GM23338 (cell line): ENCODE measurements at regions not wholly inside any gene's neighbourhood (a gene's known extent, or its start where the extent isn't known, plus 50 kb on each side); places are given as distances from the start of the nearest gene placed in this dataset.

ENCODE experiments used
- ATAC-seq: fragments of 200-7000 bp; cut with Tn5 transposase; 3 replicates; pipeline ENCODE4 v1.9.1; 2020
- DNase-seq: peaks from one replicate; pipeline ENCODE4 v3.0.0-alpha.2; 2015; ENCODE audit warnings: low spot score
- H2AFZ ChIP-seq: fragments of 200-600 bp; sonication (generic); 2 replicates; pipeline ENCODE4 v1.8.0; 2016; ENCODE audit warnings: antibody characterized with exemption, mild to moderate bottlenecking, moderate library complexity
- H3F3A ChIP-seq: fragments of 200-600 bp; sonication (generic); replicated peaks from 2 replicates; pipeline ENCODE4 v1.8.0; 2017; ENCODE audit warnings: antibody characterized with exemption, mixed run types, low read depth
- H3K27ac ChIP-seq: fragments of 200-600 bp; sonication (generic); 2 replicates; pipeline ENCODE4 v1.6.1; 2016; ENCODE audit warnings: low read depth
- H3K27me3 ChIP-seq: fragments of 200-600 bp; sonication (generic); 2 replicates; pipeline ENCODE4 v1.8.0; 2016; ENCODE audit warnings: mild to moderate bottlenecking, mixed run types, moderate library complexity; ENCODE audit not compliant: insufficient read depth
- H3K36me3 ChIP-seq: fragments of 200-600 bp; sonication (generic); 2 replicates; pipeline ENCODE4 v1.8.0; 2016; ENCODE audit warnings: mild to moderate bottlenecking; ENCODE audit not compliant: insufficient read depth
- H3K4me1 ChIP-seq: fragments of 200-600 bp; sonication (generic); 2 replicates; pipeline ENCODE4 v1.8.0; 2016; ENCODE audit warnings: mild to moderate bottlenecking, moderate library complexity; ENCODE audit not compliant: insufficient read depth
- H3K4me2 ChIP-seq: fragments of 200-600 bp; sonication (generic); 2 replicates; pipeline ENCODE4 v1.7.1; 2017; ENCODE audit warnings: mixed run types
- H3K4me3 ChIP-seq: fragments of 200-600 bp; sonication (generic); 2 replicates; pipeline ENCODE4 v1.6.1; 2016; ENCODE audit warnings: mixed run types
- H3K79me2 ChIP-seq: fragments of 200-600 bp; sonication (generic); replicated peaks from 2 replicates; pipeline ENCODE4 v1.8.0; 2017; ENCODE audit warnings: mild to moderate bottlenecking; ENCODE audit not compliant: insufficient read depth
- H3K9me2 ChIP-seq: fragments of 200-600 bp; sonication (generic); 2 replicates; pipeline ENCODE4 v1.8.0; 2017; ENCODE audit not compliant: insufficient read depth
- H4K20me1 ChIP-seq: fragments of 200-600 bp; sonication (generic); replicated peaks from 2 replicates; pipeline ENCODE4 v1.8.0; 2017; ENCODE audit warnings: mild to moderate bottlenecking; ENCODE audit not compliant: insufficient read depth
- H3K27ac Mint-ChIP-seq: 2 replicates; pipeline ENCODE4 v1.8.0; 2020; ENCODE audit warnings: inconsistent platforms, mild to moderate bottlenecking, moderate library complexity, mixed read lengths
- H3K27me3 Mint-ChIP-seq: 3 replicates; pipeline ENCODE4 v1.8.0; 2022; ENCODE audit warnings: low read depth, mild to moderate bottlenecking, moderate library complexity, mixed read lengths, inconsistent platforms; ENCODE audit not compliant: insufficient read depth, poor library complexity
- H3K36me3 Mint-ChIP-seq: 3 replicates; pipeline ENCODE4 v1.8.0; 2021; ENCODE audit warnings: low read depth, mild to moderate bottlenecking, inconsistent platforms, moderate library complexity, mixed read lengths
- H3K4me1 Mint-ChIP-seq: 3 replicates; pipeline ENCODE4 v1.8.0; 2020; ENCODE audit warnings: mild to moderate bottlenecking, inconsistent platforms, mixed read lengths
- H3K4me3 Mint-ChIP-seq: 3 replicates; pipeline ENCODE4 v1.8.0; 2021; ENCODE audit warnings: moderate library complexity, mild to moderate bottlenecking, inconsistent platforms, mixed read lengths
- H3K9me3 Mint-ChIP-seq: 3 replicates; pipeline ENCODE4 v1.8.0; 2020; ENCODE audit warnings: moderate library complexity, mild to moderate bottlenecking, inconsistent platforms, mixed read lengths
- EZH2 ChIP-seq: fragments of 200-600 bp; sonication (generic); IDR thresholded peaks from one replicate; pipeline ENCODE4 v1.8.0; 2017; ENCODE audit warnings: antibody characterized with exemption, mild to moderate bottlenecking, low read depth; ENCODE audit not compliant: unreplicated experiment
- EZH2phosphoT487 ChIP-seq: fragments of 200-600 bp; sonication (generic); IDR thresholded peaks from one replicate; pipeline ENCODE4 v1.8.1; 2018; ENCODE audit warnings: antibody characterized with exemption; ENCODE audit not compliant: unreplicated experiment
- JUNB ChIP-seq: IDR thresholded peaks from one replicate; pipeline ENCODE4 v1.6.1; 2016; ENCODE audit warnings: antibody characterized with exemption; ENCODE audit not compliant: unreplicated experiment
- NANOG ChIP-seq: IDR thresholded peaks from 2 replicates; pipeline ENCODE4 v1.6.1; 2016; ENCODE audit warnings: antibody characterized with exemption, borderline replicate concordance
- POLR2AphosphoS5 ChIP-seq: IDR thresholded peaks from 2 replicates; pipeline ENCODE4 v1.6.1; 2016; ENCODE audit warnings: antibody characterized with exemption, low read depth
- STAT1 ChIP-seq: IDR thresholded peaks from one replicate; pipeline ENCODE4 v1.6.1; 2016; ENCODE audit warnings: antibody characterized with exemption; ENCODE audit not compliant: unreplicated experiment
- TF ChIP-seq, protein P1 (sequence below): fragments of 250-450 bp; sonication (Bioruptor Pico); IDR thresholded peaks from 2 replicates; pipeline ENCODE4 v1.5.0; 2020; ENCODE audit warnings: mild to moderate bottlenecking, moderate library complexity
- TF ChIP-seq, protein P2 (sequence below), 2 experiments: fragments of 200-600 bp in 1 of 2; sonication (generic) in 1 of 2; conservative IDR thresholded peaks; 2 replicates each; pipeline versions ENCODE4 v1.5.1 to v1.6.1; 2016 to 2017; ENCODE audit warnings: antibody characterized with exemption in 2 of 2, low read depth in 2 of 2, mild to moderate bottlenecking in 2 of 2, moderate library complexity in 1 of 2

DNA sequence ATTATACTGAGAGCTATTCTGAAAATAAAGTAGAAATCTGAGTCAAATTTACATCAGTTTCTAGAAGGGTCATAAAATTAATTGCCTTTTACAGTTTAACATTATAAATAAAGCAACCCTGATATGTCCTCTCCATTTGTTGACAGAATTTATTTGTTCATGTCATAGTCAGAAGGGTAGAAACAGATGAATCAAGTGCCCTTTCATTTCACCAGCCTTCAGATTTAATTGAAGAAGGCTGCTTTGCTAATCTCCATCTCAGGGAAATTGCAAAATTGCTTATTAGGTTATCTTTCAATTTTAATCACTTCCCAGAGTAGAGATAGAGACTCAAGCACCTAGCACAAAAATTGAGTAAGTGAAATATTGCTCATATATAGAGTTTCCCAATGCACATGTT, 76.8 kb downstream of the ATXN7L3B start (continued):
- TF ChIP-seq, protein P1, sequence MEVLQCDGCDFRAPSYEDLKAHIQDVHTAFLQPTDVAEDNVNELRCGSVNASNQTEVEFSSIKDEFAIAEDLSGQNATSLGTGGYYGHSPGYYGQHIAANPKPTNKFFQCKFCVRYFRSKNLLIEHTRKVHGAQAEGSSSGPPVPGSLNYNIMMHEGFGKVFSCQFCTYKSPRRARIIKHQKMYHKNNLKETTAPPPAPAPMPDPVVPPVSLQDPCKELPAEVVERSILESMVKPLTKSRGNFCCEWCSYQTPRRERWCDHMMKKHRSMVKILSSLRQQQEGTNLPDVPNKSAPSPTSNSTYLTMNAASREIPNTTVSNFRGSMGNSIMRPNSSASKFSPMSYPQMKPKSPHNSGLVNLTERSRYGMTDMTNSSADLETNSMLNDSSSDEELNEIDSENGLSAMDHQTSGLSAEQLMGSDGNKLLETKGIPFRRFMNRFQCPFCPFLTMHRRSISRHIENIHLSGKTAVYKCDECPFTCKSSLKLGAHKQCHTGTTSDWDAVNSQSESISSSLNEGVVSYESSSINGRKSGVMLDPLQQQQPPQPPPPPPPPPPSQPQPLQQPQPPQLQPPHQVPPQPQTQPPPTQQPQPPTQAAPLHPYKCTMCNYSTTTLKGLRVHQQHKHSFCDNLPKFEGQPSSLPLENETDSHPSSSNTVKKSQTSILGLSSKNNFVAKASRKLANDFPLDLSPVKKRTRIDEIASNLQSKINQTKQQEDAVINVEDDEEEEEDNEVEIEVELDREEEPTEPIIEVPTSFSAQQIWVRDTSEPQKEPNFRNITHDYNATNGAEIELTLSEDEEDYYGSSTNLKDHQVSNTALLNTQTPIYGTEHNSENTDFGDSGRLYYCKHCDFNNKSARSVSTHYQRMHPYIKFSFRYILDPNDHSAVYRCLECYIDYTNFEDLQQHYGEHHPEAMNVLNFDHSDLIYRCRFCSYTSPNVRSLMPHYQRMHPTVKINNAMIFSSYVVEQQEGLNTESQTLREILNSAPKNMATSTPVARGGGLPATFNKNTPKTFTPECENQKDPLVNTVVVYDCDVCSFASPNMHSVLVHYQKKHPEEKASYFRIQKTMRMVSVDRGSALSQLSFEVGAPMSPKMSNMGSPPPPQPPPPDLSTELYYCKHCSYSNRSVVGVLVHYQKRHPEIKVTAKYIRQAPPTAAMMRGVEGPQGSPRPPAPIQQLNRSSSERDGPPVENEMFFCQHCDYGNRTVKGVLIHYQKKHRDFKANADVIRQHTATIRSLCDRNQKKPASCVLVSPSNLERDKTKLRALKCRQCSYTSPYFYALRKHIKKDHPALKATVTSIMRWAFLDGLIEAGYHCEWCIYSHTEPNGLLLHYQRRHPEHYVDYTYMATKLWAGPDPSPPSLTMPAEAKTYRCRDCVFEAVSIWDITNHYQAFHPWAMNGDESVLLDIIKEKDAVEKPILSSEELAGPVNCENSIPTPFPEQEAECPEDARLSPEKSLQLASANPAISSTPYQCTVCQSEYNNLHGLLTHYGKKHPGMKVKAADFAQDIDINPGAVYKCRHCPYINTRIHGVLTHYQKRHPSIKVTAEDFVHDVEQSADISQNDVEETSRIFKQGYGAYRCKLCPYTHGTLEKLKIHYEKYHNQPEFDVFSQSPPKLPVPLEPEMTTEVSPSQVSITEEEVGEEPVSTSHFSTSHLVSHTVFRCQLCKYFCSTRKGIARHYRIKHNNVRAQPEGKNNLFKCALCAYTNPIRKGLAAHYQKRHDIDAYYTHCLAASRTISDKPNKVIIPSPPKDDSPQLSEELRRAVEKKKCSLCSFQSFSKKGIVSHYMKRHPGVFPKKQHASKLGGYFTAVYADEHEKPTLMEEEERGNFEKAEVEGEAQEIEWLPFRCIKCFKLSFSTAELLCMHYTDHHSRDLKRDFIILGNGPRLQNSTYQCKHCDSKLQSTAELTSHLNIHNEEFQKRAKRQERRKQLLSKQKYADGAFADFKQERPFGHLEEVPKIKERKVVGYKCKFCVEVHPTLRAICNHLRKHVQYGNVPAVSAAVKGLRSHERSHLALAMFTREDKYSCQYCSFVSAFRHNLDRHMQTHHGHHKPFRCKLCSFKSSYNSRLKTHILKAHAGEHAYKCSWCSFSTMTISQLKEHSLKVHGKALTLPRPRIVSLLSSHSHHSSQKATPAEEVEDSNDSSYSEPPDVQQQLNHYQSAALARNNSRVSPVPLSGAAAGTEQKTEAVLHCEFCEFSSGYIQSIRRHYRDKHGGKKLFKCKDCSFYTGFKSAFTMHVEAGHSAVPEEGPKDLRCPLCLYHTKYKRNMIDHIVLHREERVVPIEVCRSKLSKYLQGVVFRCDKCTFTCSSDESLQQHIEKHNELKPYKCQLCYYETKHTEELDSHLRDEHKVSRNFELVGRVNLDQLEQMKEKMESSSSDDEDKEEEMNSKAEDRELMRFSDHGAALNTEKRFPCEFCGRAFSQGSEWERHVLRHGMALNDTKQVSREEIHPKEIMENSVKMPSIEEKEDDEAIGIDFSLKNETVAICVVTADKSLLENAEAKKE (CRISPR knock-in tag) = no peak

DNA sequence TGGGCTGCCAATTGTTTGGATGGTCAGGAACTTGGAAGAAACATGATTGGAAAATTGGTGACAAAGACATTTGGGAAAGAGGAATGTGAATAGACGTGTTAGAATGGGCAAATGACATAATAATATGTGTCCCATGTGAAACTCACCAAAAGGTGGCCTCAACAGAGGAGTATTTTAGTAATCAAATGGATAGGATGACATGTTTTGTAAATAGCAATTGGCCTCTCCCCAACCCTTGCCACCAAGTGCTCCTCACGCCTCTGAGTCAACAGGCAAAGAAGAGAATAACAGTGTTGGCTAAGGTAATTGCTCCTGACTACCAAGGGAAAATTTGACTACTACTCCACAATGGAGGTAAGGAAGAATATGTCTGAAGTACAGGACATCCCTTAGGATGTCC, 81.4 kb downstream of the ATXN7L3B start:
- no peaks in the 10 kb centered on the region for H3K9me3 Mint-ChIP-seq
- H3K36me3 ChIP-seq = no peaks in the 10 kb centered on the region
- no peak overlapping the region for H2AFZ ChIP-seq
- no peak for TF ChIP-seq POLR2AphosphoS5
- no peak overlapping the region for H3K27ac ChIP-seq
- no peak overlapping the region for H3K4me3 ChIP-seq
- H3K4me2 ChIP-seq = no peak overlapping the region
- no peaks in the 10 kb centered on the region for H3K27me3 ChIP-seq
- H3K4me1 ChIP-seq = no peaks in the 10 kb centered on the region
- no peak overlapping the region for H3K27ac Mint-ChIP-seq
- DNase-seq (no peak), ATAC-seq (no peak)
- H4K20me1 ChIP-seq = no peaks in the 10 kb centered on the region
- no peaks in the 10 kb centered on the region for H3K4me1 Mint-ChIP-seq
- H3K27me3 Mint-ChIP-seq = no peaks in the 10 kb centered on the region
- no peaks in the 10 kb centered on the region for H3K9me2 ChIP-seq
- no peaks in the 10 kb centered on the region for H3F3A ChIP-seq
- H3K4me3 Mint-ChIP-seq = no peak overlapping the region
- no peaks in the 10 kb centered on the region for H3K36me3 Mint-ChIP-seq
- no peaks in the 10 kb centered on the region for H3K79me2 ChIP-seq

DNA sequence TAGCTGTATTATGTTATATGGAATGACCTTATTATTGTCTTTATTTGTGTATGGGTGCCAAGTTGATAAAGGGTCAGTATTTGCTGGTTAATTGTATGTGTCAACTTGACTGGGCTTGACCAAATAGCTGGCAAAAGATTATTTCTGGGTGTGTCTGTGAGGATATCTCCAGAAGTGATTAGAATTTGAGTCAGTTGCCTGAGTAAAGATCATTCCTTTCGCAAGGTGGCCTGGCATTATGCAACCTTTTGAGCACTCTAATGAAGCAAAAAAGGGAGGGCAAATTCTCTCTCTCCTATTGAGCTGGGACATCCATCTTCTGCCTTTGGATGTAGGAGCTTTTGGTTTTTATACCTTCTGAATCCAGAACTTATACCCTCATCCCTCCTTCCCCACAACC, 82.2 kb downstream of the ATXN7L3B start:
- H3K4me1 Mint-ChIP-seq = no peaks in the 10 kb centered on the region
- H3K27ac ChIP-seq = no peak overlapping the region

More for the DNA sequence above, 82.2 kb downstream of the ATXN7L3B start:
- no peaks in the 10 kb centered on the region for H3K9me3 Mint-ChIP-seq
- no peaks in the 10 kb centered on the region for H3K79me2 ChIP-seq
- H3K9me2 ChIP-seq = no peaks in the 10 kb centered on the region
- H3K4me2 ChIP-seq = no peak overlapping the region
- H4K20me1 ChIP-seq = no peaks in the 10 kb centered on the region
- H2AFZ ChIP-seq = no peak overlapping the region
- TF ChIP-seq EZH2 (no peak), EZH2phosphoT487 (no peak), JUNB (no peak), NANOG (no peak), STAT1 (no peak)
- TF ChIP-seq, protein P2, sequence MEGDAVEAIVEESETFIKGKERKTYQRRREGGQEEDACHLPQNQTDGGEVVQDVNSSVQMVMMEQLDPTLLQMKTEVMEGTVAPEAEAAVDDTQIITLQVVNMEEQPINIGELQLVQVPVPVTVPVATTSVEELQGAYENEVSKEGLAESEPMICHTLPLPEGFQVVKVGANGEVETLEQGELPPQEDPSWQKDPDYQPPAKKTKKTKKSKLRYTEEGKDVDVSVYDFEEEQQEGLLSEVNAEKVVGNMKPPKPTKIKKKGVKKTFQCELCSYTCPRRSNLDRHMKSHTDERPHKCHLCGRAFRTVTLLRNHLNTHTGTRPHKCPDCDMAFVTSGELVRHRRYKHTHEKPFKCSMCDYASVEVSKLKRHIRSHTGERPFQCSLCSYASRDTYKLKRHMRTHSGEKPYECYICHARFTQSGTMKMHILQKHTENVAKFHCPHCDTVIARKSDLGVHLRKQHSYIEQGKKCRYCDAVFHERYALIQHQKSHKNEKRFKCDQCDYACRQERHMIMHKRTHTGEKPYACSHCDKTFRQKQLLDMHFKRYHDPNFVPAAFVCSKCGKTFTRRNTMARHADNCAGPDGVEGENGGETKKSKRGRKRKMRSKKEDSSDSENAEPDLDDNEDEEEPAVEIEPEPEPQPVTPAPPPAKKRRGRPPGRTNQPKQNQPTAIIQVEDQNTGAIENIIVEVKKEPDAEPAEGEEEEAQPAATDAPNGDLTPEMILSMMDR (conservative IDR thresholded peaks at IDR 0.05; ENCODE audit: low read depth in 2 of 2) = no peak
- no peak overlapping the region for H3K4me3 Mint-ChIP-seq
- H3K36me3 Mint-ChIP-seq = no peaks in the 10 kb centered on the region
- H3K27me3 Mint-ChIP-seq = no peaks in the 10 kb centered on the region
- H3K4me1 ChIP-seq = no peaks in the 10 kb centered on the region
- ATAC-seq (no peak), DNase-seq (no peak)
- no peaks in the 10 kb centered on the region for H3K27me3 ChIP-seq
- H3K27ac Mint-ChIP-seq = no peak overlapping the region
- no peaks in the 10 kb centered on the region for H3F3A ChIP-seq
- no peak overlapping the region for H3K4me3 ChIP-seq
- no peaks in the 10 kb centered on the region for H3K36me3 ChIP-seq
